ENCODE measurements at regions not wholly inside any gene's neighbourhood (a gene's known extent, or its start where the extent isn't known, plus 50 kb on each side); places are given as distances from the start of the nearest gene placed in this dataset.

DNA sequence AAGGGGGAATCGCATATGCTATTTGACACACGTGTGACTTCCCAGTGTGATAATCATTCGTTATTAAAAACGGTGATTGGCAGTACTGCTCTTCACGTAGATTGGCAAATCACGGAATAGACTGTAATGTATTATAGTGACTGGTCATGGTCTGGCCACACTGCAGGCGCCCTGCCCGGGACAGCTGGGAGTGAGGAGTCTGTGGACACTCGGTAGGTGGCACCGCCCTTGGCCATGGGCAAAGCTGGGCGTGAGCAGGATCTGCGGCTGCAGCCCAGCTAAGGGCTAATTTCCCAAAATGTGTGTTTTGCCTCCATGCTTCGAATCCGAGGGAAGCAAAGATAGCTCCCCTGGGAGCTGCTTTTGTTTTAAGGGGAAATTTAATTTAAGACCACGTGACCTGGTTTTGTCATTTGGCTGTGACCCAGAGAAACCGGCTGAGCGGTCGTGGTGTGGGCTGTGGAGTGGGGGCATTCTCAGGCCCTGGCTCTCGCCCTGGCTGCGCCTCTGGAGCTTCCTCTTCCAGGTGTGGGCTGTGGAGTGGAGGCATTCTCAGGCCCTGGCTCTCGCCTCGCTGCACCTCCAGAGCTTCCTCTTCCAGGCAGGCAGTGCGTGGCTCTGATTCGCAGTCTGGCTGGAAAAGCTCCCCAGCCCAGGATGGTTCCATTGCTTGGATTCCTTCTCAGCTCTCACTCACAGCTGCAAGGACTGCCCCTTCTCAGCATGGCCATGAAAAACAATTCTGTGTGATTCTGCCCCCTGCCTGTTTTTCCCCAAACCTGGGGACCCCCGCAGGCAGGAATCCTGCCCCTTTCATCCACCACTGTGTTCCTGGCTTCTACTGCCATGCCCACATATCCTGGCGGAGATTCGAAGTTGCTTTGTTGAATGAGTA is 131.1 kb downstream of the OLFM1 start:
- no peak for DNase-seq (ENCODE audit: low read depth in 3 of 3, low spot score in 2 of 3)

DNA sequence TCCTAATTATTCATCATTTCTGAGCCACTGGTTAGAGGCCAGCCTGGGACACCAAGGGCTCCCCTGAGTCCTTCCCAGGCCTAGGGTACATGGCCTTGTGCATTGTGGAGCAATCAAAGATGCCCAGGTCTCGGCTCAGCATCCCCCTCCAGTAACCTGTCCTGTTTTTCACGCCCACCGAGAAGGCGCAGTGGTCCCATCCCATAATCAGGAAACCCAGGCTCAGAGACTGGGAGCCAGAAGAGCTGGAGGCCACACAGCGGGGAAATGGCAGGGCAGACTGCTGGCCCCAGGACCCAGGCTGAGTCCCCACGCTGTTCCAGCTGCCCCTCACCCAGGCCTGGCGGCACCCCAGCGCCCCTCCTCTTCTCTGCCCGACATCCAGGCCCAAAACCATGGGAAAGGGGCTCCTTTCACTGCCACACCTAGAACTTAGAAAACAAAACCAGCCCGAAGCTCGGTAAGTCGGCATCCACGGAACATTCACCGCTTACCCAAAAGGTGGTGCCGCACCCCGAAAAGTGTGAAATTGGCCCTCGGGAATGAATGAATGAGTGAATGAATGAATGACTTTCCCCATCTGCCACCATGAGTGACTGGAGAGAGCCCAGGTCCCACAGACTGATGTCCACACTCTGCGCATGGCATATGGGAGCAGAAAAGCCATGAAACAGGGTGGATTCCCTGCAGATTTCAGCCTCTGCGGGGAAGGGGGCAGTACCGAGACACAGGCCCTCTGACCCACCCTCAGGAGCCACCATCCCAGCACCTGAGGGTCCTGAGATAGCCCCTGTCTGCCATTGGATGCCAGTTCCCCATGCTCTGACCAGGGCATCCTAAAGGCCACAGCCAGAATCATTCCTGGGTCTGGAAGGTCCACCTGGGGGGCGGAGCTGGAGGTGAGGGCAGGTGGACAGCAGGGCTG is 132.5 kb downstream of the OLFM1 start:
- DNase-seq (ENCODE audit: low read depth in 3 of 3, low spot score in 2 of 3): no peak

DNA sequence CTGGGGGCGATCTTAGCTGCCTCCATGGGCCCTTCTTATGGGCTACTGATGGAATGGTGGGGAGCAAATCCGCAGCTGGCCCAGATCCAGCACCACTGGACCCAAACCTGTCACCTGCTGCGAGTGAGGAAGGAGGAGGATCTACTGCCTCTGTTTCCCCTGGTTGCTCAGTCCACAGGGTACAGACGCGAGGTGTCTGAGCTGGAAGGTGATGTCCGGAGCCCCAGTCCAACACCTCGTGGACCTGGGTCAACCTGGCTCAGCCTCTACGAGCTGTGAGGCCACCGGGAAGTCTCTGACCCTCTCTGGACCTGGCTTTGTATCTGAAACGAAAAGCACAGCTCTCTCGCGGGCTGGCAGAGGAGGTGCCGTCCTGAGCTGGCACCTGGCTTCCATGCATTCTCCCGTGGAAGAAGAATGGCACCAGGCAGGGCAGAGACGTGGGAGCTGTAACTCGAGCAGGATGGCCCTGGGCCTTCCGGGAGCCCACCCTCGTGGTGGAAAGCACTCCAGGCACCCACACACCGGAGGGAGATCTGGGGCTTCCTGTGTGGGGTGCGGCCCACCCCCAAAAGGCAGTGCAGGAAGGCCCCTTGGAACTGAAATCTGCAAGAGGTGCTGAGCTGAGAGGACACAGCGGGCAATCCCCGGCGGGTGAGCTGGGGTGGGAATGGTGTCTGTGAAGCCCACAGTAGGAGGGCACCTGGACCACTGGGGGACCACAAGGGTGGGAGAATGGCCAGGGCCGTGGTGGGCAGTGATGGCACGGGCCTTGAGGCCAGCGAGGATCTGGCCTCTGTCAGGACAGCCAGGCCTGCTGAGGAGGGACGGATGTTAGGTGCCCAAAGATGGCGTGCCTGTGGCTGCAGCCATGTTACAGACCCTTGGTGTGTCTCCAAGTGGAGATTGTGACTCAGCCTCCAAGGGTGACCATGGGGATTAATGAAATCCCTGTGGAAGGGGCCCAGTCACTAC is 133.4 kb downstream of the OLFM1 start:
- no peak for DNase-seq (ENCODE audit: low read depth in 3 of 3, low spot score in 2 of 3)

DNA sequence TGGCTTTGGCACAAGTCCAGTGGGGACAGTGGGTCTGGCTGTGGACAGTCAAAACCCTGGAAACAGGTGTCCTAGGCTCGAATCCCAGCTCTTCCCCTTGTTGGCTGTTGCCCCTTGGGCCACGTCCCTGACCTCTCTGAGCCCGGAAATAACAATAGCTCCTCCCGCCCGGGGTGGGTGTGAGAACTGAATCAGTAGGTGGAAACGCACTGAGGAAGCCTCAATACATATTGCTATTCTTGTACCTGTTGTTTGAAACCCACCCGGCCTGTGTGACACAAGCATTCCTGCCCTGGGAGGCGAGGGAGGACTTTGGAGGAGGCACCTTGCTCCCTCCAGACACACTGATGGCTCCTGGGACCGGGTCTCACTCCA is 134.1 kb downstream of the OLFM1 start:
- no peak for DNase-seq (ENCODE audit: low read depth in 3 of 3, low spot score in 2 of 3)

DNA sequence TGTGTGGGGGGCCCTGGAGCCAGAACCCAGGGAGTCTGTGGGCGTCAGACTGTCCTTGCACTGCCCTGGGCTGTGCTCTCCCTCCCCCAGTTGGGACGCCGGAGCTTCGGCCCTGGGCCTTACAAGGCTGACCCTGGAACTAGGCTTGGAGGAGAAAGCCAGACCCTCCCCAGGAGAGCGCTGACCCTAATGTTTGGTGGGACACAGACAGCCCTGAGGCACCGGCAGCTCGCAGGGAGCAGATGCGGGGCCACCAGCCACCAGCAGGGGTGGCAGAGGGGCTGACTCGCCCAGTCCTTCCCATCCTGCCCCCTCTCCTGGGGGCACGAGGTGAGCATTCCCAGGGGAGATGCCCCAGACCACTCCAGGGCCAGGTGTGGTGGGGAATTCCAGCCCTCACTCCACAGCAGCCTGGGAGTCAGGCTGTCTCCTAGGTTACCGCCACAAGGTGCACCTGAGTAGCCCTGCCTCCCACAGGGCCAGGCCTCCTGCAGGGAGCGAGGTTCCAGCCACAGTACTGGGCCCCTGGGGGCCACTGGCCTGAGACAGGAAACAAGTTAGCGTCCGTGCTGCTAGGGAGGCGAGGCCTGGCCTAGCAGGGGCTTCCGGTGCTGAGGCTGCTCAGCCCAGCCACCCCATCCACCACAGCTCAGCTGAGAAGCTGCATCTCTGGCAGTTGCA is 134.6 kb downstream of the OLFM1 start:
- DNase-seq (ENCODE audit: low read depth in 3 of 3, low spot score in 2 of 3): no peak

DNA sequence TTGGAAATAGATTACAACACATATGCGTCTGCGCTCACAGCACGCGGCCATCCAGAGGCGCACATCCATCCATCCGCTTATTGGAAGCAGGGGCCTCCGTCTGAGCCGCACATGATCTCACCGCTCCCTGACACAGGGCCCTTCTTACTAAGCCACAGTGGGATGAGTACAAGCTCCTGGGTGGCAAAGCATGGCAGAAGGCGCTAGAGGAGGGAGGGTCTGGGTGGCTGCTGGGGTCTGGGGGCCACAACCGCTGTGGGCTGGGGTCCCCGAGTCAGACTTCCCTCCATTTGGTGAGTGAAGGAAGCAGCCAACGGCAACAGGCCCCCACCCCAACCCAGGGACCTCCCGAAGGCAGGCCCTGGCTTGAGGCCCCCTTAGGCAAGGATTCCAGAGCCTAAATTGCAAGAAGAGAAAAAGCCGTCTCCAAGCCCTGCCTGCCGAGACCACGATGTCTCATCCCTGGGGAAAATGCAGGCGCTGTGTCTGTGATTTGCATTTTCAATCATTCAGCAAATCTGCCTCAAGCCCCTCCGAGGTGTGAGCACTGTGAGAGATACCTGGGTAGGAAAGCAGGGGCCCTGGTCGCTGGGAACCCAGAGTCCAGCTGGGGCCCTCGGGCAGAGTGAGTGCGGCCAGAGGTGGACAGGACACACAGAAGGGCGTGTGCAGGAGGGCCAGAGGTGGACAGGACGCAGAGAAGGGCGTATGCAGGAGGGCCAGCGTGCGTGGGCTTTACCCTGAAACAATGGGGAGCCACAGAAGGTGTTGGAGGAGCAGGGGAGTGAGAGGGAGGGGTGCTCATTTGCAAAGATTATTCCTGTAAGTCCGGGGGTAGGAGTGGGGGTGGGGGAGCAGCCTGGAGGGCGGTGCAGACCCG is 135.7 kb downstream of the OLFM1 start:
- no peak for DNase-seq (ENCODE audit: low read depth in 3 of 3, low spot score in 2 of 3)

DNA sequence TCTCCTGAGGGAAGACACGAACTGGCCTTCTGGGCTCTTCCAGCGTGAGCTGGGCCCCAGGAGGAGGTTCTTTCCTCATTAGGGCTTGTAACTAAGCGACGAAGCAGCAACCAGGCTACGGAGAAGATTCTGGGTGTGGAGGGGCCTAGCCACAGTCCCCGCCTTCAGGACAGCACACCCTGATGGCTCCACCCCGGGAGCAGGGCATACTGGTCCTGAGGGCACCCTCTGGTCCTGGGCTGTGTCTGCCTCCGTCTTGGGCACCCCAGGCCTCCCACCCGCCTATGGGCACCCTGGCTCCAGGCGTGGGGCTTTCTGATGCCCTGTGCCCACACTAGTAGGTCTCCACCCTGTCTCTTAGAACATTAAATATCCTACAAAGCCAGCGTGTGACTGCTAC is 136.4 kb downstream of the OLFM1 start:
- DNase-seq (ENCODE audit: low read depth in 3 of 3, low spot score in 2 of 3): no peak

DNA sequence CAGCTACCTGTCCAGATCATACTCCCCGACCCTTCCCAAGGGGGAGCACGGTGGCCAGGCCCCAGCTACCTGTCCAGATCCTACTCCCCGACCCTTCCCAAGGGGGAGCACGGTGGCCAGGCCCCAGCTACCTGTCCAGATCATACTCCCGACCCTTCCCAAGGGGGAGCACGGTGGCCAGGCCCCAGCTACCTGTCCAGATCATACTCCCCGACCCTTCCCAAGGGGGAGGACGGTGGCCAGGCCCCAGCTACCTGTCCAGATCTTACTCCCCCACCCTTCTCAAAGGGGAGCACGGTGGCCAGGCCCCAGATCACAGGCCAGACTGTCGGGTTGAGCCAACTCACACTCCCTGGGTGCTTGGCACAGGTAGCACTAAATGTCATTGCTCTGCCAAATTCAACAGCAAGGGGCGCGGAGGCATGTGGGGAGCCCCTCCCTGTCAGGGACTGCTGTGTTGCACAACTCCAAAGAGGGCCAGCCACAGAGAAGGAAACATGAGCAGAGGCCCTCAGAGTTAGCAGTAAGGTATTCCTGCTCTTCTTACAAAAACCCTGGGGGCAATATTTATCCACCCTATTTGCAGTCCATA is 136.9 kb downstream of the OLFM1 start:
- no peak for DNase-seq (ENCODE audit: low read depth in 3 of 3, low spot score in 2 of 3)

DNA sequence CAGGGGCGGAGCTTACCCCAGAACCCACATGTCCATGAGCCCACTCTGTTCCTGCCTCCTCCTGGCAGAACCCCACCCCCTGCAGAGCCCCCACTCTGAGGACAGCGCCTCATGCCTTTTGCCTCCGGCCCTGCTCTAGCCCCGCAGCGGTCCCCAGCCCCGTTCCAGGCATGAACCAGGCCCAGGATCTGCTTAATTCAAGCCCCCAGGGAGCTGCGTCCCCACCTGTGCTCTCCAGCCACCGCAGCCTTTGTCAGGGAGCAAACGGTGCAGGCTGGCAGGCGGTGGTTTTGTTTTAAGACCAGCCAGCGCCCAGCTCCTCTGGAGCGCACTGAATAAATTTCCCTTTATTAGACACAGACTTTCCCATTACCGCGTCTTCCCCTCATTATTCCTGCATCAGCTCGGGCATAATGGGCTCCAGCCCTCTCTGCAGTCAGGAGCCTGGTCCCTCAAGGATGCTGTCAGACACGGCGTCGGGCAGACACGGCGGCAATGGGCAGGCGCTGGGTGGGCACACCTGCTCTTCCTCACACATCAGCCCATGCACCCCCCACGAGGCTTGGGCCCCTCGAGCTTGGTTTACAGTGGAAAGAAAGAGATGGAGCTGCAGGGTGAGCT is 137.6 kb downstream of the OLFM1 start:
- no peak for DNase-seq (ENCODE audit: low read depth in 3 of 3, low spot score in 2 of 3)

DNA sequence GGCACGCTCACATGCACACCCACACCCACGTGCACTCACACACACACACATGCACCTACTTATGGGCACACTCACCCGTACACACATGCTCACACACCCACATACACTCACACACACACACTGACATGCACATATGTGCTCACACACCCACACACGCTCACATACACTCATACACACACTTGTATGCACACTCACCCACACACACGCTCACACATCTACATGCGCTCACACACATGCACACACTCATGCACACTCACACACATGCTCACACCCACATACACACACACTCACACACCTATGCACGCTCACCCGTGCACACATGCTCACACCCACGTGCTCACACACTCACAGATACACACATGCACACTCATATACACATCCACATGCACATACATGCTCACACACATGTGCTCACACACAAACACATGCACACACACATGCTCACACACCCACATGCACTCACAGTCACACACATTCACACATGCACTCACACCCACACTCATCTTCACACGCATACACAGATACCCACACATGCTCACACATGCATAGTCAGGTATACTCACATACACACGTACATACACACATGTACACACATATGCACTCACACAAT is 138.3 kb downstream of the OLFM1 start:
- no peak for DNase-seq (ENCODE audit: low read depth in 3 of 3, low spot score in 2 of 3)

DNA sequence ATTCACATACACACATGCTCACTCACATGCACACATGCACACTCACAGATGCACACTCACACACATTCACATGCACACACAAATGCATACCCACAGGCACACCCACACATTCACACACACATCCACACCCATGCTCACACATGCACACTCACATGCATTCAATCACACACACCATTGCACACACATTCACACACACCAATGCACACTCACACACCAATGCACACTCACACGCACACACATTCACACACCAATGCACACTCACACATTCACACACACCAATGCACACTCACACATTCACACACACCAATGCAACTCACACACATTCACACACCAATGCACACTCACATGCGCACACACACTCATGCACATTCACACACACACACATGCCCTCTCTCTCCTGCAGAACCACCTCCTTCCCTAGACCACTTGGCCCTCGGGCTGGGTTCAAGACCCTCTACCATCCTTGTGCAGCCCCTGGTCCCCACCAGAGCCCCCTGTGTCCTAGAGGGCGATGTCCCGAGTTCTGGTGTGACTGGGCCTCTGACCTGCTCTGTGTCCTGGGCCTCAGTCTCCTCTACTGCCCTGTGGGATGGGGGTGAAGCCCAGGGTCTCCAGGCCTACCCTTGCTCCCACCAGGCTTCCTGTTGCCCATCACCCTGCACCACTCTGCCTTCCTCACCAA is 139.0 kb downstream of the OLFM1 start:
- no peak for DNase-seq (ENCODE audit: low read depth in 3 of 3, low spot score in 2 of 3)

DNA sequence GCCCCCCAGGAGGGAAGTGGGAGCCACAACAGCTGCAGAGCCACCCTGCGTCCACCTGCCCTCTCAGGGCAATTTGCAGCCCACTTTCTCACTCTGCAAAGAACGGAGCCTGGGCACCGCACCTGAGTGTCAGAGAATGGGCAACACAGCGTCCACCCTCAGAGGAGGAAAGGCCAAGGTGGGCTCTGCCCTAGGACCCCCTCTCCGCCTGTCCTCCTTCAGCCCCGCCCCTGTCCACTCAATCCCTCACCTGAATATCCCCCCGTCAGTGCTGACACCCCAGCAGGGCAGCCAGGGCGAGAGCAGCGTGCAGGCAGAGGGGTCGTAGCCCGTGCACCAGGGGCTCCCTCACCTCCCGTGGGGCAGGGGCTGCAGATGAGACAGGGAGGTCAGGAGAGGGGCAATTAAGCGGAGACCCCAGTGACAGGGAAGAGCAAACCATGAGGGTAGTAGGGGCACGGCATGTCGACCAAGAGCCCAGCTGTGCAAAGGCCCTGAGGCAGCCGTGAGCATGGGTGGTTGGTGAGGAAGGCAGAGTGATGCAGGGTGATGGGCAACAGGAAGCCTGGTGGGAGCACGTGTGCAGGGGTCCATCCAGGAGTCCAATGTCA is 140.3 kb downstream of the OLFM1 start:
- no peak for DNase-seq (ENCODE audit: low read depth in 3 of 3, low spot score in 2 of 3)

DNA sequence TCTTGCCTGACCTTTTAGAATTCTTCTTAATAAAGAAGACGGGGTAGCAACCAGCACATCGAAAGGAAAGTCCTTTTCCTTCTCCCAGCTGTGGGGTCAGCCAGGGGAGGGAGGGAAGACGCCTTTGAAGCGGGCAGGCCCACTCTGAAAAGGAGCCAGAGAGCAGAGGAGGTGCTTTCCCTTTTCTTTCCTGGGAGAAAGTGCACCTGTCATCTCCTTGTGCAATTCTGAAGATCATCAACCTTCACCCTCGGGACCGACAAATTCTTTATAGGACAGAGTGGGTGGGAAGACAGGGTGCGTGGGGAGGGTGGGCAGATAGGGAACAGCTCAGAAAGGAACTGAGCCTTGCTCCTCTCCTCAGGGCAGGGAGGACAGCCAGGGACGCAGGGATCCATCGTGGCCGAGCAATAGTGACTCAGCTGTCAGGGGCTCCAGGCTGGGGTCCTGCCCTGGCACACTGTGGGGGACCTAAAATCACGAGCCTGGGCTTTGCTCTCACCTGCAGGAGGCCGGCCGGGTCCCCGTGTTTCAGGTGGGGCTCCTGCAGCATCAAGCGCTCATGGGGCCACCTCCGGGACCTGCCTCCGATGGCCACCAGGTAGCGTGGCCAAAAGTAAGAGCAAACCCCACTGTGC is 141.0 kb downstream of the OLFM1 start:
- DNase-seq (ENCODE audit: low read depth in 3 of 3, low spot score in 2 of 3): no peak

DNA sequence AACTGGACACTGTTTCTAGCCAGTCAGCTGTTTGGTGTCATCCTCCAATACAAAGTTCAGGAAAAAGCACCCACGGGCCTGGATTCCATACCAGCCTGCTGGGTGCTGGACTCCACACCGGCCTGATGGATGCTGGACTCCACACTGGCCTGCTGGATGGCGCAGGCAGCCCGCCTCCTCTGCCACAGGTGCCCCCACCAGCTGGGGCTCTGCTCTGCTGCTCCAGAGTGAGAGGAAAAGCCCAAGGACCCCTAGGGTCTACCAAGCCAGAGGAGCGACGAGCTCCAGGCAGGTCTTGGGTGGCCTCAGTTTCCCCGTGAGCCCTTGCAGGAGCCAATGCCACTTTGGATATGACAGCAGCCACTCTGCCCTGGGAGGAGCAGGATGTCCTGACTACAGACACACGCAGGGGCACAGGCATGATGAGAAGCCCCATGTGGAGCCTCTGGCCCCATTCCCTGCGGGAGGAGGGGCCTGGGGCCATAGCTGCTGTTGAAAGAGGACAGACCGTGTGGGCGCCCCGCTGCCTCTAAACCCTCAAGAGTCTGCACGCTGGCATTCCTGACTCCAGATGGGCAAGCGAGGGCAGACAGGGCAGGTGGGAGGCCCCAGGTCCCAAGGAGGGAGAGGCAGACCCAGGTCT is 141.6 kb downstream of the OLFM1 start:
- no peak for DNase-seq (ENCODE audit: low read depth in 3 of 3, low spot score in 2 of 3)

DNA sequence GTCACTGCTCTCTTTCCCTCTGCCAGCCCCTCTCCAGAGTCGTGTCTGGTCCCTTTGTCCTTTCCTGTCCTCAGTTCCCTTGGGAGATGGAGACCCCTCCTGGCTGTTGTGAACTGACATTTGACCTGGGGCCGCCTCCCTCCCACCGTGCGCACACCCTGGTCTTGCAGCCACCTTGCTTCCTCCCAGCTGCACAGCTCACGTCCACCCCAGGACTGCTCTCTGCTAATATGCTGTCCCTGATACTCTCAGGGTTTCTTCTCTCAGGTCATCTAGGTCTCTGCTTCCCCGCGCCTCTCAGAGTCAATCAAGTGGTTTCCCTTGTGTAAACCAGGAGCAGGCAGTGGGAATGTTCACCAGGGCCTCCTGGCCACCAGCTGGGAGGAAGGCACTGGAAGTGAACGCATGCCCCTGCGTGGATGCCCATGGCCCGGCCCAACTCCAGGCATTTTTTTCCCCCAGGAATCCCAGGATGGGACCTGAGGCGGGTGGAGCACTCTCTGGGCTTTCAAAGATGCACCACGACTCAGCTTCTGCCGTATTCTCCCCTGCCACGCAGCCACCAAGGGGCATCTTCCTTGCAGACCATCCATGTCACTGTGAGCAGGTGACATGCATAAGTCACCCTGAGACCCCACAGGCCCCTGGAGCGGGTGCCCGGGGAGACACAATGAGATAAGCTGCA is 142.4 kb downstream of the OLFM1 start:
- no peak for DNase-seq (ENCODE audit: low read depth in 3 of 3, low spot score in 2 of 3)

Data from right renal cortex interstitium (tissue), 3 donors.